ENCODE measurements at regions not wholly inside any gene's neighbourhood (a gene's known extent, or its start where the extent isn't known, plus 50 kb on each side); places are given as distances from the start of the nearest gene placed in this dataset.

GRCh38 chr17:31699886-31700285 is 159.2 kb downstream of the COPRS start:
- 100% methylated on average over 2 of the region's 4 CpGs for WGBS (ENCODE audit: insufficient coverage)
- Mint-ChIP-seq H3K27ac (no peak overlapping the region), H3K27me3 (peaks cover 23% of the 10 kb centered on the region)

GRCh38 chr17:31699281-31699680 is 159.8 kb downstream of the COPRS start:
- Histone ChIP-seq H3K9ac (ENCODE audit: low read length) (no peak overlapping the region), H4K20me1 (ENCODE audit: control insufficient read depth, insufficient read depth, low read length, poor library complexity, severe bottlenecking) (no peaks in the 10 kb centered on the region), H3K4me2 (replicated peaks; ENCODE audit: low read depth, low read length, poor library complexity, severe bottlenecking) (no peak overlapping the region), H3K9me3 (ENCODE audit: control extremely low read depth in 1 of 3, control insufficient read depth in 2 of 3, insufficient read depth in 1 of 3, low read length in 2 of 3) (no peaks in the 10 kb centered on the region), H2AFZ (ENCODE audit: insufficient read depth, low read depth, low read length, poor library complexity, severe bottlenecking) (no peak overlapping the region), H3K4me3 (ENCODE audit: control extremely low read depth in 1 of 5, extremely low read depth in 1 of 5, insufficient read depth in 1 of 5, low read depth in 2 of 5, low read length in 4 of 5) (no peak overlapping the region), H3K79me2 (ENCODE audit: control insufficient read depth, insufficient read depth, low read length) (no peaks in the 10 kb centered on the region), H3K36me3 (replicated peaks in 1 of 2; ENCODE audit: control extremely low read depth in 1 of 2, control insufficient read depth in 1 of 2, extremely low read depth in 1 of 2, insufficient read depth in 2 of 2, low read length in 1 of 2) (no peaks in the 10 kb centered on the region), H3K4me1 (ENCODE audit: control insufficient read depth in 2 of 2, insufficient read depth in 2 of 2, low read length in 2 of 2) (no peaks in the 10 kb centered on the region), H3K27me3 (replicated peaks in 1 of 4; ENCODE audit: control extremely low read depth in 1 of 4, control insufficient read depth in 3 of 4, insufficient read depth in 4 of 4, low read length in 3 of 4) (peaks cover 0 to 2% (median 0%) of the 10 kb centered on the region in 4 experiments), H3K27ac (ENCODE audit: low read length in 2 of 2) (no peak overlapping the region)
- ATAC-seq (ENCODE audit: low read depth), result no peak
- 86% methylated on average over 3 of the region's 3 CpGs for WGBS (ENCODE audit: insufficient coverage)
- Mint-ChIP-seq H3K27me3 (peaks cover 21% of the 10 kb centered on the region), H3K27ac (no peak overlapping the region), H3K4me1 (no peaks in the 10 kb centered on the region), H3K4me3 (no peak overlapping the region), H3K9me3 (ENCODE audit: insufficient read depth) (peaks cover 5% of the 10 kb centered on the region)
- ChIA-PET CTCF (interaction anchor here (0.6 kb wide), 1 partner anchor 748 kb away, joined by 3 read pairs; no protein-coding TSS in a partner anchor), POLR2A (no interaction called here)
- TF ChIP-seq CTCF (IDR thresholded peaks at IDR 0.05) (no peak), EZH2 (IDR thresholded peaks at IDR 0.05; ENCODE audit: borderline replicate concordance, insufficient read depth, low read depth, low read length, poor library complexity, severe bottlenecking) (no peak)
- no peak for DNase-seq
- intact Hi-C loops (cut with micrococcal nuclease), result no loop called here

More at GRCh38 chr17:31699886-31700285, 159.2 kb downstream of the COPRS start:
- ChIA-PET POLR2A (no interaction called here), CTCF (no interaction called here)
- H3K79me2 ChIP-seq (ENCODE audit: control insufficient read depth, insufficient read depth, low read length), result no peaks in the 10 kb centered on the region
- no peak for TF ChIP-seq CTCF (IDR thresholded peaks at IDR 0.05)
- TF ChIP-seq EZH2 (IDR thresholded peaks at IDR 0.05; ENCODE audit: borderline replicate concordance, insufficient read depth, low read depth, low read length, poor library complexity, severe bottlenecking), result no peak
- no peak overlapping the region for H3K9ac ChIP-seq (ENCODE audit: low read length)
- no peak overlapping the region for H3K4me2 ChIP-seq (replicated peaks; ENCODE audit: low read depth, low read length, poor library complexity, severe bottlenecking)
- H3K9me3 ChIP-seq (ENCODE audit: control extremely low read depth in 1 of 3, control insufficient read depth in 2 of 3, insufficient read depth in 1 of 3, low read length in 2 of 3), result no peaks in the 10 kb centered on the region
- Mint-ChIP-seq H3K4me3 (no peak overlapping the region), H3K4me1 (no peaks in the 10 kb centered on the region), H3K9me3 (ENCODE audit: insufficient read depth) (peaks cover 5% of the 10 kb centered on the region)
- no peak overlapping the region for H3K27ac ChIP-seq (ENCODE audit: low read length in 2 of 2)
- no peaks in the 10 kb centered on the region for H4K20me1 ChIP-seq (ENCODE audit: control insufficient read depth, insufficient read depth, low read length, poor library complexity, severe bottlenecking)
- no peak overlapping the region for H2AFZ ChIP-seq (ENCODE audit: insufficient read depth, low read depth, low read length, poor library complexity, severe bottlenecking)
- H3K4me3 ChIP-seq (ENCODE audit: control extremely low read depth in 1 of 5, extremely low read depth in 1 of 5, insufficient read depth in 1 of 5, low read depth in 2 of 5, low read length in 4 of 5), result no peak overlapping the region
- DNase-seq, result no peak
- H3K27me3 ChIP-seq (replicated peaks in 1 of 4; ENCODE audit: control extremely low read depth in 1 of 4, control insufficient read depth in 3 of 4, insufficient read depth in 4 of 4, low read length in 3 of 4), result peaks cover 0 to 2% (median 0%) of the 10 kb centered on the region in 4 experiments
- intact Hi-C loops (cut with micrococcal nuclease), result no loop called here
- ATAC-seq (ENCODE audit: low read depth), result no peak
- no peaks in the 10 kb centered on the region for H3K4me1 ChIP-seq (ENCODE audit: control insufficient read depth in 2 of 2, insufficient read depth in 2 of 2, low read length in 2 of 2)
- H3K36me3 ChIP-seq (replicated peaks in 1 of 2; ENCODE audit: control extremely low read depth in 1 of 2, control insufficient read depth in 1 of 2, extremely low read depth in 1 of 2, insufficient read depth in 2 of 2, low read length in 1 of 2), result no peaks in the 10 kb centered on the region
